Spinal cord (tissue), 9 donors: ENCODE measurements at regions not wholly inside any gene's neighbourhood (a gene's known extent, or its start where the extent isn't known, plus 50 kb on each side); places are given as distances from the start of the nearest gene placed in this dataset.

ENCODE experiments used
- DNase-seq, 6 donors: peaks; one replicate each; pipeline versions ENCODE4 v3.0.0 to v3.0.0-alpha.2; 2013 to 2015; ENCODE audit warnings: low spot score in 6 of 6, low read depth in 4 of 6
- H3K27ac ChIP-seq: one replicate; pipeline ENCODE4 v1.5.1; 2013; ENCODE audit warnings: low read depth, low read length, control low read depth
- H3K27me3 ChIP-seq: one replicate; pipeline ENCODE4 v1.6.1; 2013; ENCODE audit warnings: low read length; ENCODE audit not compliant: control insufficient read depth, insufficient read depth
- H3K36me3 ChIP-seq: one replicate; pipeline ENCODE4 v1.6.1; 2013; ENCODE audit warnings: low read length; ENCODE audit not compliant: control insufficient read depth, insufficient read depth
- H3K4me1 ChIP-seq: one replicate; pipeline ENCODE4 v1.6.1; 2013; ENCODE audit warnings: low read length; ENCODE audit not compliant: control insufficient read depth, insufficient read depth
- H3K4me3 ChIP-seq: one replicate; pipeline ENCODE4 v1.5.1; 2013; ENCODE audit warnings: low read depth, low read length, control low read depth
- H3K9me3 ChIP-seq: one replicate; pipeline ENCODE4 v1.6.1; 2013; ENCODE audit warnings: low read length; ENCODE audit not compliant: control insufficient read depth, insufficient read depth
- WGBS: methylation state at CpG from one replicate; pipeline ENCODE4 v1.1.5; 2013; ENCODE audit warnings: missing lambda C conversion rate; ENCODE audit not compliant: insufficient coverage; 5-methylcytosine and 5-hydroxymethylcytosine counted together
- donor health status: healthy.

DNA sequence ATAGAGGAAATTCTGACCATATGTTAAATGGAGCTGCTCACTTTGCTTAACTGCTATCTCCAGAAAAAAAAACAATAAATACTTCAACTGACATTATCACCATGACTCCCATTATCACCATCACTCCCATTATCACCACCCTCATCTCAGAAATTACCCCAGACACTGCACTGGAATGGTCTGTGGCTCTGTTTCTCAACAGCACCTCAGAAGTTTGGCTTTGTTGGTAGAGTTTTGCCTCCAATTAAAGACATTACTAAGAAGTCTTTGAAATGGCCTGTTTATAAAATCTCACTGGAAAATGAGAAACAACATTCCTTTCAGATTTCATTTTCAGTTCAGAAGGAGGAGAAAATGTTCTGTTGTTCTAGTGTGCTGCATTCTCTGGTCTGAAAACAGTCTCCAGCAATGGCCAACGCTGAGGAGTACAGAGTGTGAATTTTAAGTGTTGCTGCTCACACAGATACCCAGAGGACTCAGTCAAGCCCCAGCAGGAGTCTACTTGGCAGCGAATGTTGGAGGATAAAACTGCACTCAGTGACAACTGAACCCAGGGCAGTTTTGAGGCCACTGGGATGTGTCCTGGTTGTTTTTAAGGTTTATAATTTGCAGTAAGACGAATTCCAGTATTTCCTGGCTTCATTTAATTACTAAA, 364.5 kb upstream of the CDH2 start:
- peak in 4 of 6 donors; percentile 17 to 57 (median 31) for DNase-seq
- Histone ChIP-seq H3K9me3 (no peaks in the 10 kb centered on the region), H3K27me3 (no peaks in the 10 kb centered on the region), H3K4me3 (no peak overlapping the region), H3K36me3 (no peaks in the 10 kb centered on the region), H3K27ac (no peak overlapping the region), H3K4me1 (no peaks in the 10 kb centered on the region)
- 5% methylated on average over 2 of the region's 3 CpGs for WGBS

DNA sequence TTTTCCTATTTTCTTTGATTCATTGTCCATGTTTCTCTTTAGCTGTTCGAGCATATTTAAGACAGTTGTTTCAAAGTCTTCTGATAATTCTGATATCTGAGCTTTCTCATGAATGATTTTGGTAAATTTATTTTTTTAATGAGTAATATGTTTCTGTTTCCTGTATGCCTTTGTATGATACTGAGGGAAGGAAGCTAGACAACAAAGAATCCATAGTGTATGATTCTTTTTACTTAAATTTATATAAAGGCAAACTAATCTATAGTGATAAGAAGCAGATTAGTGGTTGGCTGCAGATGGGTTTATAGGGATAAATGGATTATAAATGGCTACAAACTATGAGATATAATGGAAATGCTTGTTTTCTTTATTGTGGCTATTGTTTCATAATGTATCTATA, 352.7 kb upstream of the CDH2 start:
- no CpG with 5 or more reads among the region's 1 CpG for WGBS
- DNase-seq, result no peak
- no peak overlapping the region for H3K4me3 ChIP-seq
- no peak overlapping the region for H3K27ac ChIP-seq
- no peaks in the 10 kb centered on the region for H3K36me3 ChIP-seq
- H3K4me1 ChIP-seq, result no peaks in the 10 kb centered on the region
- H3K9me3 ChIP-seq, result no peaks in the 10 kb centered on the region
- no peaks in the 10 kb centered on the region for H3K27me3 ChIP-seq

DNA sequence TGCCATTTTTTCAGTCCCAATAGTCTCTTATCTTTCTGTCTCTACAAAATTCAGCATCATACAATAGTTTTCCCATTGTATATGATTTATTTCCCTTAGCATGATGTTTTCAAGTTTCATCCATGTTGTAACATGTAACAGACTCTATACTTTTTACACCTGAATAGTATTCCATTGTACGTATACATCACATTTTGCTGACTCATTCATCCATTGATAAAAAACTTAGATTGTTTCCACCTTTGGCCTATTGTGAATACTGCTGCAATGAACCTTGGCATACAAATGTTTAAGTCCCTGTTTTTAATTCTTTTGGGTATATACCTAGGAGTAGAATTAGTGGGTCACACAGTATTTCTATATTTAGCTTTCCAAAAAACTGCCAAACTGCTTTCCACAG, 349.3 kb upstream of the CDH2 start:
- H3K27me3 ChIP-seq, result no peaks in the 10 kb centered on the region
- no peak overlapping the region for H3K4me3 ChIP-seq
- H3K9me3 ChIP-seq, result no peaks in the 10 kb centered on the region
- no peaks in the 10 kb centered on the region for H3K36me3 ChIP-seq
- WGBS, result no CpG with 5 or more reads among the region's 1 CpG
- DNase-seq, result no peak
- H3K4me1 ChIP-seq, result no peaks in the 10 kb centered on the region
- no peak overlapping the region for H3K27ac ChIP-seq

DNA sequence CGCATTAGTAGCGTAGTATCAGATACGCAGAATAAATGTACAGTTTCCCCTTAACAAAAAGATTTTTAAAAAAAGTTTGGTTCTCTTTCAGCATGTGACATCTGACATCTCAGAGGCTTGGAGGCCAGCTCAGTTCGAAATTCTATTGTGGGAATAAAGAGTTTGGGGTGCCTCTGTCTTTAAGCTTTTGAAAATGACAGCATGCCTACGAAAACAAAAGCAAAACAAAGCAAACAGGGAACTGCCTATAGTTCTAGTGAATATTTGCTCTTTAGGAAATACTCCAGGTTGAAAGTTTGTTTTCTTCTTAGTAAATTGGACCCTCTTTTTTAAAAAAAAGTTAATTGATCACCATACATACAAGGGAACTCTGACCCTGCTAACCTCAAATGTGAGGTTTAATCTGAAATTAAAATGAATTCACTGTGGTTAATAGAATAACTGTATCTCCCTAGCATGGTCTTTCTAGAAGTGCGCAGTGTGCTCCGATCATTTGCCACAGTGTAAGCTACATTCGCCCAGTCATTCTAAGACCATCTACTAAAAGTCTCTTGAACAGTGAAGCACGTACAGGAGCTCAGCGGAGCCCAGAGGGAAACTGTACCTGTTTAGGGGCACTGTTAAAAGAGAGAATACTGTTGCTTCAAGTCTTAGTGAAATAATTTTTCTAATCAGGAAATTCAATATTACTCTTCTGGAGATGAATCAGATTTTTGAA, 347.0 kb upstream of the CDH2 start:
- no peaks in the 10 kb centered on the region for H3K27me3 ChIP-seq
- no peaks in the 10 kb centered on the region for H3K36me3 ChIP-seq
- no peaks in the 10 kb centered on the region for H3K4me1 ChIP-seq
- H3K4me3 ChIP-seq, result no peak overlapping the region
- DNase-seq, result no peak
- no peaks in the 10 kb centered on the region for H3K9me3 ChIP-seq
- H3K27ac ChIP-seq, result no peak overlapping the region
- 50% methylated on average over 1 of the region's 10 CpGs for WGBS

DNA sequence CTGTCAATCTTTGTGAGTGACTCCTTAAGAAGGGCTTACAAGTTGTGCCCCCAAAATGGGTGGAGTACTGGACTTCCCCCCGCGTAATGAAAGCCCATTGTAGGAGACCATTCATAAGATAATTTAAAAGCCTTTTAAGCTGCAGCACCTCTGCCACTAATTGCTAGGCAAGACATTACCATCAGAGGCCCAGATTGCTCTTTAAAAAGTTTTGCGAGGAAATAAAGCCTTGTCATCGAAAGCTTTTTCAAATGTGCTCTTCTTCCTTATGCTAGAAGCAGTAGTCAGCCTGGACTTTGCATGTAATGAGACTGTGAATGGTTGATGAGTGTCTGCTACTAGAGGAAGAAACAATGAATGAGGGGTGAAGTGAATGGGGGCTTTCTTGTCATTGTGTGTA, 345.3 kb upstream of the CDH2 start:
- Histone ChIP-seq H3K36me3 (no peaks in the 10 kb centered on the region), H3K9me3 (no peaks in the 10 kb centered on the region), H3K4me3 (no peak overlapping the region), H3K4me1 (no peaks in the 10 kb centered on the region), H3K27me3 (no peaks in the 10 kb centered on the region), H3K27ac (no peak overlapping the region)
- peak in 2 of 6 donors; percentile 29 to 40 for DNase-seq
- 29% methylated on average over 4 of the region's 4 CpGs for WGBS

DNA sequence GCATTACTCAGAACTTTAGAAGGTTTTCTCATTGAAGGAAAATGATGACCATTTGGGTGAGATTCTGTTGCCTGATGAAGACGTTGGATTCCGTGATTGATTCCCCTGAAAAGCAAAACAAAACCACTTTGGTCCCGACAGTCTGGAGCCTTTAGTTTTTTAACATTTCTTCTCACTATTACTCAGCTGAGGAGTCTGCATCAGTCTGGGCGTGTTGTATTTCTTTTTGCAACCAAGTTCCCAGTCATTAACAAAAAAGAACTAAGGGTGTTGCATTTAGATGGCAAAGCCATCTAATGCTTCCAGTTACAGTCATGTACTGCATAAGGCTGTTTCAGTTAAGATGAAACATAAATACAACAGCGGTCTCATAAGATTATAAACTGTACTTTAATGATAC, 343.1 kb upstream of the CDH2 start:
- Histone ChIP-seq H3K4me3 (no peak overlapping the region), H3K27ac (no peak overlapping the region), H3K27me3 (no peaks in the 10 kb centered on the region), H3K9me3 (no peaks in the 10 kb centered on the region), H3K4me1 (no peaks in the 10 kb centered on the region), H3K36me3 (no peaks in the 10 kb centered on the region)
- no CpG with 5 or more reads among the region's 5 CpGs for WGBS
- no peak for DNase-seq

DNA sequence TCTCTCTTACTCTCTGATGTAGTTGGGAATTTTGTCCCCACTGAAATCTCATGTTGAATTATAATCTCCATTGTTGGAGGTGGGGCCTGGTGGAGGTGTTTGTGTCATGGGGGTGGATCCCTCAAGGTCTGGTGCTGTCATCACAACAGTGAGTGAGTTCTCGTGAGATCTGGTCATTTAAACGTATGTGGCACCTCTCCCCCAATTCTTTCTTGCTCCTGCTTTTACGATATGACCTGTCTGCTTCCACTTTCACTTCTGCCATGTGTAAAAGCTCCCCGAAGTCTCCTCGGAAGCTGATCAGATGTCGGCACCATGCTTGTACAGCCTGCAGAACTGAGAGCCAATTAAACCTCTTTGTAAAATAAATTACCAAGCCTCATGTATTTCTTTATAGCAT, 337.8 kb upstream of the CDH2 start:
- 90% methylated on average over 6 of the region's 6 CpGs for WGBS

DNA sequence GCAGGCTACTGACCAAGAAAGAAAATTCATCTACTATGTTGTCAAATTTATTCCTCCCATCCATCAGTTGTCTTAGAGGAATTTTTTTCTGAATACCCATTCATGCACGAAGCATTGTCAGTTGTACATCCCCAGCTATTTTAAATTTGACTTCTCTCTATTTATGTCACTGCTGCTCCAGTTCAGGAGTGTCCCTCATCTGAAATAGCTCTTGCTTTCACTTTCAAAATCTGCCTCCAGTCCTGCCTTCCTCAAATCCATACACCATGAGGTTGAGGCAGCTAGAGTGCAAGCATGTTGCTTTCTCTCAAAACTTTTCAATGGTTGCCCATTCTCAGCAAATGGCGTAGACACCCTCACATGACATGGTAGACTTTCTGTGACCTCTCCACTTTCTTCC, 335.4 kb upstream of the CDH2 start:
- no peak overlapping the region for H3K27ac ChIP-seq
- no peaks in the 10 kb centered on the region for H3K9me3 ChIP-seq
- no peak for DNase-seq
- H3K4me1 ChIP-seq, result no peaks in the 10 kb centered on the region
- 88% methylated on average over 1 of the region's 2 CpGs for WGBS
- H3K27me3 ChIP-seq, result no peaks in the 10 kb centered on the region
- H3K36me3 ChIP-seq, result no peaks in the 10 kb centered on the region
- no peak overlapping the region for H3K4me3 ChIP-seq

More for the DNA sequence above, 337.8 kb upstream of the CDH2 start:
- Histone ChIP-seq H3K27ac (no peak overlapping the region), H3K27me3 (no peaks in the 10 kb centered on the region), H3K36me3 (no peaks in the 10 kb centered on the region), H3K9me3 (no peaks in the 10 kb centered on the region), H3K4me3 (no peak overlapping the region), H3K4me1 (no peaks in the 10 kb centered on the region)
- DNase-seq, result no peak

DNA sequence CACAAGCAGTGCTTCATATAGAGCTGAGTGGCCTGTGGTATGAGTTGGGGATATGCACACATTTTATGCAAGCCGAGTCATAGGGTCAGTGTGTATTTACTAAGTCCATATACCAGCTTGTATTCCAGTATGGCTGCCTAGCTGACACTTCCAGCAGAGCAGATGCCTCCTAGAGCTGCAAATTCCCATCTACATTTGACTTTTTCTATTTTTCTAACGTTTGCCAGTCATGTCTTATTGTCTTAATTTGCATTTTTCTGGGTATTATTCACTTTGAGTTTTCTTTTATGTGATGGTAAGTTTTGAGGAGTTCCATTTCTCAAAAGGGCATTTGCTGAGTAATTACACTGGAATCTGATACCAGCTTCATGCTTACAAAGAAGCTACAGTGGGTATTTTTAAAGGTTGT, 334.5 kb upstream of the CDH2 start:
- H3K27ac ChIP-seq, result no peak overlapping the region
- WGBS, result no CpG with 5 or more reads among the region's 2 CpGs
- no peaks in the 10 kb centered on the region for H3K27me3 ChIP-seq
- DNase-seq, result no peak
- no peak overlapping the region for H3K4me3 ChIP-seq
- H3K36me3 ChIP-seq, result no peaks in the 10 kb centered on the region
- no peaks in the 10 kb centered on the region for H3K9me3 ChIP-seq
- no peaks in the 10 kb centered on the region for H3K4me1 ChIP-seq

DNA sequence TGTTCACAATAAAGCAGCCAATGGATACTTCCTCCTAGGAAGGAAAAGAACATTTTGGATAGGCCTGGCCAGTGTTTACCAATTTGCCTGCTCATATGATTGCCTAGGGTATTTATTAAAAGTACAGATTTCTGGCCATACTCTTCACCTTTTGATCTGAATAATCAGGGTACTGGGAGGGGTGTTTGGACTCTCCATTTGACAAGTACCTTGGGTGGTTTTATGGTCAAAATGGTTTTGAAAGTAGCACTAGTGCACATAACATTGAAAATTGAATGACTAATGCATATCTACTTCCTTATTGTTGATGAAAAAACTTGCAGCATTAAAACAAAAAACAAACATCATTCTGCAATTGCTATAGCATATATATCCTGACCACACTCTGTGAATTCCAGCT, 333.3 kb upstream of the CDH2 start:
- DNase-seq, result no peak
- H3K4me1 ChIP-seq, result no peaks in the 10 kb centered on the region
- no peaks in the 10 kb centered on the region for H3K27me3 ChIP-seq

More for the DNA sequence above, 333.3 kb upstream of the CDH2 start:
- no peak overlapping the region for H3K27ac ChIP-seq
- no peaks in the 10 kb centered on the region for H3K36me3 ChIP-seq
- no peaks in the 10 kb centered on the region for H3K9me3 ChIP-seq
- H3K4me3 ChIP-seq, result no peak overlapping the region
